MCF 10A (cell line): ENCODE measurements at regions not wholly inside any gene's neighbourhood (a gene's known extent, or its start where the extent isn't known, plus 50 kb on each side); places are given as distances from the start of the nearest gene placed in this dataset.

Source experiments
- BruUV-seq: library from RNA; stranded (reverse); fragments of 400-500 nt; replicated peaks from 2 replicates; lab custom pipeline; 2021; lab: Mats Ljungman, UMichigan
- CTCF ChIA-PET: fragments of 300-600 bp; sonication (Branson Sonifier 250); formaldehyde crosslinking; extraction: SDS; loops from one replicate; lab custom pipeline; 2021; ENCODE audit warnings: antibody characterized with exemption, inconsistent platforms; lab: Yijun Ruan, JAX
- POLR2A ChIA-PET: fragments of 300-600, 350-650 bp; sonication (Branson Sonifier 250); formaldehyde crosslinking; extraction: SDS; loops from one replicate; lab custom pipeline; 2020; ENCODE audit warnings: antibody characterized with exemption, inconsistent platforms; lab: Yijun Ruan, JAX
- DNase-seq: peaks from one replicate; pipeline ENCODE4 v3.0.0-alpha.2; 2018; ENCODE audit not compliant: unreplicated experiment
- H3K27ac Mint-ChIP-seq: one replicate; pipeline ENCODE4 v1.8.0; 2022; ENCODE audit warnings: mild to moderate bottlenecking, low read depth, mixed read lengths; ENCODE audit not compliant: unreplicated experiment
- H3K27me3 Mint-ChIP-seq: one replicate; pipeline ENCODE4 v1.8.0; 2022; ENCODE audit warnings: mixed read lengths; ENCODE audit not compliant: insufficient read depth, unreplicated experiment
- H3K36me3 Mint-ChIP-seq: one replicate; pipeline ENCODE4 v1.8.0; 2022; ENCODE audit warnings: mild to moderate bottlenecking, moderate library complexity, mixed read lengths; ENCODE audit not compliant: insufficient read depth, unreplicated experiment
- H3K4me1 Mint-ChIP-seq: one replicate; pipeline ENCODE4 v1.8.0; 2022; ENCODE audit warnings: mixed read lengths; ENCODE audit not compliant: insufficient read depth, unreplicated experiment
- H3K4me3 Mint-ChIP-seq: one replicate; pipeline ENCODE4 v1.8.0; 2022; ENCODE audit warnings: mild to moderate bottlenecking, moderate library complexity, mixed read lengths; ENCODE audit not compliant: unreplicated experiment
- H3K9me3 Mint-ChIP-seq: one replicate; pipeline ENCODE4 v1.8.0; 2022; ENCODE audit warnings: mixed read lengths; ENCODE audit not compliant: unreplicated experiment
- intact Hi-C: fragments of 100-400 bp; cut with micrococcal nuclease; formaldehyde crosslinking; loops from 2 replicates; pipeline ENCODE4 v1.14.1; 2022
- TF ChIP-seq, protein P1 (sequence below): fragments of 200-600 bp; IDR thresholded peaks from one replicate; pipeline ENCODE4 v1.8.0; 2022; ENCODE audit warnings: antibody characterized with exemption, mild to moderate bottlenecking; ENCODE audit not compliant: unreplicated experiment

DNA sequence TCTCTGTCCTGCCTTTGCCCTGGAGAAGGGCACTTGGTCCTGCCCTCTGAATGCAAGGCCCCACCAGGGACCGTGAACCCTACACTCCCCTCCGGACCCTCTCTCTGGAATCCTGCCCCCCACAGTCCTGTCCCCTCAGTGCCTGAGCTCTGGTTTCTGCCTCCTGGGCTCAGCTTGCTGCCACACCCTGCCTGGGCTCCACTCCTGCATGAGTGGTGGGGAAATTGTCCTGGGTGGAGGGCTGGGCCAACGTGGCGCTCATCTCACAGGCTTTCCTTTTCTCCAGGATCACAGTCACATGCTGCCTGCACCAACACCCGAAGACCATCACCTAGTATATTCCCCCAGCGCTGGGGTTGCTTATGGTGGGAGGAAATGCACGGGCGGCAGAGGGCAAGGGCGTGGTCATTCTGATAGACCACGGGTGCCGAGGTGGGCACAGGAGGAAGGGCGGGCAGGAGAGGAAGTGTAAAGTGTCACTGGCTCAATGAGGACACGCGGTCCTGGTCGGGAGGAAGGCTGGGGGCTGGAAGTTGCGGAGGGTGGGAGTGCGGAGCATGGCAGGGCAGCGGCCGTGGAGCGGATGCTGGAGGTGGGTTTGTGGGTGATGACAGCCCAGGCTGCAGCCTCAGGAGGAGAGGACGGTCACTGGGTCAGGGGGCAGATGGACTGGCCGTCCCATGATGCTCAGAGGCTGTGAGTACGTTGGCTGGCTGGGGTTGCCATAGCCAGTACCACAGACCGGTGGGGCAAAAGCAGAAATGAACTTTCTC lies 99.5 kb downstream of the KIF26A start:
- BruUV-seq, result no TSS peak
- peaks cover 30% of the 10 kb centered on the region for H3K27me3 Mint-ChIP-seq
- H3K9me3 Mint-ChIP-seq, result peaks cover 17% of the 10 kb centered on the region
- intact Hi-C loops, result no loop called here
- ChIA-PET POLR2A (interaction anchor here (0.6 kb wide), 1 partner anchor 791 kb away, joined by 3 read pairs; no protein-coding TSS in a partner anchor), CTCF (no interaction called here)
- H3K4me1 Mint-ChIP-seq, result no peaks in the 10 kb centered on the region
- no peaks in the 10 kb centered on the region for H3K36me3 Mint-ChIP-seq
- DNase-seq, result no peak
- H3K4me3 Mint-ChIP-seq, result no peak overlapping the region
- TF ChIP-seq, protein P1, sequence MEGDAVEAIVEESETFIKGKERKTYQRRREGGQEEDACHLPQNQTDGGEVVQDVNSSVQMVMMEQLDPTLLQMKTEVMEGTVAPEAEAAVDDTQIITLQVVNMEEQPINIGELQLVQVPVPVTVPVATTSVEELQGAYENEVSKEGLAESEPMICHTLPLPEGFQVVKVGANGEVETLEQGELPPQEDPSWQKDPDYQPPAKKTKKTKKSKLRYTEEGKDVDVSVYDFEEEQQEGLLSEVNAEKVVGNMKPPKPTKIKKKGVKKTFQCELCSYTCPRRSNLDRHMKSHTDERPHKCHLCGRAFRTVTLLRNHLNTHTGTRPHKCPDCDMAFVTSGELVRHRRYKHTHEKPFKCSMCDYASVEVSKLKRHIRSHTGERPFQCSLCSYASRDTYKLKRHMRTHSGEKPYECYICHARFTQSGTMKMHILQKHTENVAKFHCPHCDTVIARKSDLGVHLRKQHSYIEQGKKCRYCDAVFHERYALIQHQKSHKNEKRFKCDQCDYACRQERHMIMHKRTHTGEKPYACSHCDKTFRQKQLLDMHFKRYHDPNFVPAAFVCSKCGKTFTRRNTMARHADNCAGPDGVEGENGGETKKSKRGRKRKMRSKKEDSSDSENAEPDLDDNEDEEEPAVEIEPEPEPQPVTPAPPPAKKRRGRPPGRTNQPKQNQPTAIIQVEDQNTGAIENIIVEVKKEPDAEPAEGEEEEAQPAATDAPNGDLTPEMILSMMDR, result no peak
- H3K27ac Mint-ChIP-seq, result no peak overlapping the region

DNA sequence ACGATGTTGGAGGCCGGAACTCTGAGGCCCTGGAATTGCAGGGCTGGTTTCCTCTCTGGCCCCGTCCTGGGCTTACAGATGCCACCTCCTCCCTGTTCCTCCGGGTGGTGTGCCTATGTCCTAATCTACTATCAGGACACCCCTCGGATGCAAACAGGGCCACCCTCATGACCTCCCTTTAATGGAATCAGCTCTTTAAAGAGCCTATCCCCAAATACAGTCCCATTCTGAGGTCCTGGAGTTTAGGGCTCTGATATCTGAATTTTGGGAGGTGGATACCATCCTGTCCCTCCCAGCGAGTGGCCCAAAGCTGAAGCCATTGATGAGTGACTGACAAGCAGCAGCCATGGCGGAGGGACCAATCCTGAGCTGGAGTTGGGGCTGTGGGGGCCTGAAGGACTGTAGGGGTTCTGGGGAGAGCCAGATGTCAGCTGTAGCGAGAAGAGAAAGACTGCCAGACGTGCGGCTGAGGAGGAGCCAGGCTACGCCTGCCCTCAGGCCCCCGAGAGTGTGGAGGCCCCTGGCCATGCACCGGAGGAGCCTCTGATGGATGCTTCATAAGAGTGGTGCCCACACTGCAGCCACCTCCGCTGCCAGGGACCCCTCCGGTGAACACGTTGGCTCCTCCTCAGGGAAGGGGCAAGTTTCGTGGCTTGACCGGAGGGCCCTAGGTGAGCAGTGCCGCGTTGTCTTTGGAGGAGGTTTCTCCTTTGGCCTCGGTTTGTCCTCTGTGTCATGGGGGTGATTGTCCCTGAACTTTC lies 100.2 kb downstream of the KIF26A start:
- intact Hi-C loops, result no loop called here
- H3K4me3 Mint-ChIP-seq, result no peak overlapping the region

GRCh38 chr14:104239185-104239775 lies 100.9 kb downstream of the KIF26A start:
- H3K9me3 Mint-ChIP-seq, result peaks cover 17% of the 10 kb centered on the region
- POLR2A ChIA-PET, result no interaction called here
- H3K4me3 Mint-ChIP-seq, result no peak overlapping the region
- no peaks in the 10 kb centered on the region for H3K4me1 Mint-ChIP-seq
- no TSS peak for BruUV-seq
- no peak overlapping the region for H3K27ac Mint-ChIP-seq
- H3K27me3 Mint-ChIP-seq, result peaks cover 30% of the 10 kb centered on the region
- no peaks in the 10 kb centered on the region for H3K36me3 Mint-ChIP-seq
- intact Hi-C loops, result no loop called here
- CTCF ChIA-PET, result no interaction called here
- TF ChIP-seq, protein P1, result no peak
- DNase-seq, result no peak

More for the DNA sequence above, 100.2 kb downstream of the KIF26A start:
- Mint-ChIP-seq H3K36me3 (no peaks in the 10 kb centered on the region), H3K27ac (no peak overlapping the region), H3K27me3 (peaks cover 30% of the 10 kb centered on the region), H3K9me3 (peaks cover 17% of the 10 kb centered on the region), H3K4me1 (no peaks in the 10 kb centered on the region)
- ChIA-PET CTCF (no interaction called here), POLR2A (no interaction called here)
- no TSS peak for BruUV-seq
- DNase-seq, result no peak
- TF ChIP-seq, protein P1, result no peak

DNA sequence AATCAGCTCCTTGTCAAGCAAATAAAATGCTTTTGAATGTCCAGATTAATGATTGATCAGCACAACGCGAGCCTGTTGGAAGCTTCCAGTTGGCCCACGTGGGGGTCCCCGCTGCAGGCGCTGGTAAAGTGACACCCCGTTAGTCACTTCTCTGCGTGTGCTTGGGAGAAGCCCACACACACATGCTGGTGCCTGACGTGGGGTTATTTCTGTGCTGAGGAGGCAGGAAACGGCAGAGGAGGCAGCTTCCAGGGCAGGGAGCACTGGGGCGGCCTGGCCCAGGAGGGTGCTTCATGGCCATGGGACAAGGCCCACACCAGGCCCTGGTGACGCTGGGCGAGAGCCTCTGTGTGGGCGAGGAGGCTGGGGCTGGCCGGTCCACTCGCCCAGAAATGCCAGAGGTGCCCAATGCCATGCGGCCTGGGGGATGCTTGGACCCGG lies 101.5 kb downstream of the KIF26A start:
- no peaks in the 10 kb centered on the region for H3K4me1 Mint-ChIP-seq
- no peak overlapping the region for H3K27ac Mint-ChIP-seq
- TF ChIP-seq, protein P1, result no peak
- H3K4me3 Mint-ChIP-seq, result no peak overlapping the region
- ChIA-PET POLR2A (no interaction called here), CTCF (no interaction called here)
- no peaks in the 10 kb centered on the region for H3K36me3 Mint-ChIP-seq
- peaks cover 17% of the 10 kb centered on the region for H3K9me3 Mint-ChIP-seq
- peaks cover 30% of the 10 kb centered on the region for H3K27me3 Mint-ChIP-seq
- no TSS peak for BruUV-seq
- no peak for DNase-seq
- intact Hi-C loops, result no loop called here
